HEK293 (cell line): ENCODE measurements at regions not wholly inside any gene's neighbourhood (a gene's known extent, or its start where the extent isn't known, plus 50 kb on each side); places are given as distances from the start of the nearest gene placed in this dataset.

Experiments used
- CTCF ChIA-PET: fragments of 350-600 bp; formaldehyde crosslinking; extraction: SDS; loops from one replicate; lab custom pipeline; 2021; ENCODE audit warnings: antibody characterized with exemption; lab: Yijun Ruan, JAX
- POLR2A ChIA-PET: fragments of 300-600 bp; formaldehyde crosslinking; extraction: SDS; loops from one replicate; lab custom pipeline; 2020; ENCODE audit warnings: antibody characterized with exemption, inconsistent platforms; lab: Yijun Ruan, JAX
- H3K27ac ChIP-seq: fragments of 200-500 bp; sonication (Bioruptor generic); 2 replicates; pipeline ENCODE4 v1.5.1; 2014; ENCODE audit warnings: low read depth, low read length, control low read depth, inconsistent platforms; ENCODE audit errors: extremely low read depth
- H3K36me3 ChIP-seq, 2 experiments: fragments of 200-500 bp in 1 of 2; sonication (Bioruptor generic) in 1 of 2; 1 replicate in 1 of 2; 2 replicates in 1 of 2; pipeline ENCODE4 v1.5.1; 2014 to 2017; ENCODE audit warnings: inconsistent platforms in 2 of 2, low read length in 2 of 2; ENCODE audit not compliant: control insufficient read depth in 2 of 2, insufficient read depth in 1 of 2
- H3K4me1 ChIP-seq: fragments of 200-500 bp; sonication (Bioruptor generic); 2 replicates; pipeline ENCODE4 v1.5.1; 2014; ENCODE audit warnings: mild to moderate bottlenecking, low read length, inconsistent platforms; ENCODE audit not compliant: control insufficient read depth, insufficient read depth
- H3K4me3 ChIP-seq: 2 replicates; pipeline ENCODE4 v1.5.1; 2011; ENCODE audit warnings: low read depth, mild to moderate bottlenecking, control low read depth, low read length, moderate library complexity
- H3K9me3 ChIP-seq: fragments of 200-500 bp; sonication (Bioruptor generic); 2 replicates; pipeline ENCODE4 v1.5.1; 2014; ENCODE audit warnings: low read depth, low read length, inconsistent platforms; ENCODE audit not compliant: control insufficient read depth, insufficient read depth
- EGR2 ChIP-seq: fragments of 450-650 bp; formaldehyde crosslinking; IDR thresholded peaks from 2 replicates; pipeline ENCODE4 v1.5.1; 2016; ENCODE audit warnings: low read depth, missing biosample characterization, missing genetic modification characterization
- HOXC10 ChIP-seq: sonication (generic); formaldehyde crosslinking; IDR thresholded peaks from 2 replicates; pipeline ENCODE4 v1.8.1; 2023; ENCODE audit warnings: mild to moderate bottlenecking, missing genetic modification reagents
- KLF16 ChIP-seq: fragments of 450-650 bp; formaldehyde crosslinking; IDR thresholded peaks from 2 replicates; pipeline ENCODE4 v1.5.1; 2017; ENCODE audit warnings: missing biosample characterization, missing genetic modification characterization
- KLF7 ChIP-seq: fragments of 450-650 bp; formaldehyde crosslinking; IDR thresholded peaks from 2 replicates; pipeline ENCODE4 v1.5.1; 2016; ENCODE audit warnings: missing biosample characterization, missing genetic modification characterization, borderline replicate concordance
- MEIS1 ChIP-seq: sonication (generic); formaldehyde crosslinking; IDR thresholded peaks from 2 replicates; pipeline ENCODE4 v1.8.1; 2022; ENCODE audit warnings: missing genetic modification reagents, mild to moderate bottlenecking, borderline replicate concordance
- MZF1 ChIP-seq: fragments of 450-650 bp; formaldehyde crosslinking; IDR thresholded peaks from 2 replicates; pipeline ENCODE4 v1.5.1; 2017; ENCODE audit warnings: missing biosample characterization, missing genetic modification characterization, borderline replicate concordance
- PRDM1 ChIP-seq: fragments of 450-650 bp; formaldehyde crosslinking; IDR thresholded peaks from 2 replicates; pipeline ENCODE4; 2016; ENCODE audit warnings: missing biosample characterization, missing genetic modification characterization
- ZBTB20 ChIP-seq: fragments of 450-650 bp; formaldehyde crosslinking; IDR thresholded peaks from 2 replicates; pipeline ENCODE4 v1.5.1; 2016; ENCODE audit warnings: missing biosample characterization, missing genetic modification characterization
- ZBTB8A ChIP-seq: fragments of 450-650 bp; formaldehyde crosslinking; IDR thresholded peaks from 2 replicates; pipeline ENCODE4 v1.5.1; 2016; ENCODE audit warnings: missing biosample characterization, missing genetic modification characterization
- ZFHX2 ChIP-seq: fragments of 450-650 bp; formaldehyde crosslinking; conservative IDR thresholded peaks from 2 replicates; pipeline ENCODE4 v1.5.1; 2016; ENCODE audit warnings: missing biosample characterization, missing genetic modification characterization
- ZFP69B ChIP-seq: fragments of 450-650 bp; formaldehyde crosslinking; IDR thresholded peaks from 2 replicates; pipeline ENCODE4 v1.5.1; 2016; ENCODE audit warnings: missing biosample characterization, missing genetic modification characterization
- ZNF146 ChIP-seq: fragments of 450-650 bp; formaldehyde crosslinking; IDR thresholded peaks from 2 replicates; pipeline ENCODE4 v1.5.1; 2016; ENCODE audit warnings: missing biosample characterization, missing genetic modification characterization
- ZNF169 ChIP-seq: fragments of 450-650 bp; formaldehyde crosslinking; IDR thresholded peaks from 2 replicates; pipeline ENCODE4 v1.5.1; 2016; ENCODE audit warnings: missing biosample characterization, missing genetic modification characterization
- ZNF274 ChIP-seq, 2 experiments: fragments of 200-500 bp in 1 of 2; fragments of 450-650 bp in 1 of 2; sonication (Bioruptor generic) in 1 of 2; formaldehyde crosslinking in 1 of 2; IDR thresholded peaks; 2 replicates each; pipeline versions ENCODE4 v1.5.1 to v1.6.1; 2014 to 2016; ENCODE audit warnings: borderline replicate concordance in 1 of 2, inconsistent platforms in 1 of 2, low read length in 1 of 2, missing biosample characterization in 1 of 2, missing genetic modification characterization in 1 of 2
- ZNF423 ChIP-seq: fragments of 450-650 bp; formaldehyde crosslinking; IDR thresholded peaks from 2 replicates; pipeline ENCODE4 v1.5.1; 2016; ENCODE audit warnings: missing biosample characterization, missing genetic modification characterization
- ZNF473 ChIP-seq: fragments of 450-650 bp; formaldehyde crosslinking; IDR thresholded peaks from 2 replicates; pipeline ENCODE4 v1.5.1; 2017; ENCODE audit warnings: missing biosample characterization, missing genetic modification characterization
- ZNF585B ChIP-seq: fragments of 450-650 bp; formaldehyde crosslinking; IDR thresholded peaks from 2 replicates; pipeline ENCODE4 v1.5.1; 2016; ENCODE audit warnings: missing biosample characterization, missing genetic modification characterization
- ZNF596 ChIP-seq: fragments of 450-650 bp; IDR thresholded peaks from 2 replicates; pipeline ENCODE4 v1.5.0; 2018; ENCODE audit warnings: missing biosample characterization, mild to moderate bottlenecking, missing genetic modification characterization, moderate library complexity
- ZNF623 ChIP-seq: fragments of 450-650 bp; formaldehyde crosslinking; IDR thresholded peaks from 2 replicates; pipeline ENCODE4 v1.5.1; 2016; ENCODE audit warnings: missing biosample characterization, missing genetic modification characterization
- ZNF626 ChIP-seq: fragments of 450-650 bp; sonication (Bioruptor Pico); formaldehyde crosslinking; IDR thresholded peaks from 2 replicates; pipeline ENCODE4 v1.5.1; 2018; ENCODE audit warnings: missing biosample characterization, missing genetic modification characterization, inconsistent platforms
- ZNF776 ChIP-seq: fragments of 450-650 bp; formaldehyde crosslinking; IDR thresholded peaks from 2 replicates; pipeline ENCODE4 v1.5.0; 2017; ENCODE audit warnings: missing biosample characterization, missing genetic modification characterization, borderline replicate concordance
- ZNF837 ChIP-seq: fragments of 450-650 bp; formaldehyde crosslinking; IDR thresholded peaks from 2 replicates; pipeline ENCODE4 v1.5.1; 2016; ENCODE audit warnings: missing biosample characterization, missing genetic modification characterization
- ZXDB ChIP-seq: fragments of 450-650 bp; formaldehyde crosslinking; IDR thresholded peaks from 2 replicates; pipeline ENCODE4 v1.5.1; 2016; ENCODE audit warnings: missing biosample characterization, missing genetic modification characterization
- TF ChIP-seq, protein P1 (sequence below): fragments of 450-650 bp; formaldehyde crosslinking; IDR thresholded peaks from 2 replicates; pipeline ENCODE4 v1.5.1; 2016; ENCODE audit warnings: missing biosample characterization, missing genetic modification characterization
- TF ChIP-seq, protein P2 (sequence below): fragments of 450-650 bp; IDR thresholded peaks from 2 replicates; pipeline ENCODE4 v1.5.1; 2018; ENCODE audit warnings: missing biosample characterization, missing genetic modification characterization
- TF ChIP-seq, protein P3 (sequence below): fragments of 450-650 bp; formaldehyde crosslinking; conservative IDR thresholded peaks from 2 replicates; pipeline ENCODE4 v1.5.1; 2016; ENCODE audit warnings: low read depth, missing biosample characterization, missing genetic modification characterization
- TF ChIP-seq, protein P4 (sequence below): fragments of 450-650 bp; formaldehyde crosslinking; IDR thresholded peaks from 2 replicates; pipeline ENCODE4 v1.5.1; 2017; ENCODE audit warnings: missing biosample characterization, missing genetic modification characterization

DNA sequence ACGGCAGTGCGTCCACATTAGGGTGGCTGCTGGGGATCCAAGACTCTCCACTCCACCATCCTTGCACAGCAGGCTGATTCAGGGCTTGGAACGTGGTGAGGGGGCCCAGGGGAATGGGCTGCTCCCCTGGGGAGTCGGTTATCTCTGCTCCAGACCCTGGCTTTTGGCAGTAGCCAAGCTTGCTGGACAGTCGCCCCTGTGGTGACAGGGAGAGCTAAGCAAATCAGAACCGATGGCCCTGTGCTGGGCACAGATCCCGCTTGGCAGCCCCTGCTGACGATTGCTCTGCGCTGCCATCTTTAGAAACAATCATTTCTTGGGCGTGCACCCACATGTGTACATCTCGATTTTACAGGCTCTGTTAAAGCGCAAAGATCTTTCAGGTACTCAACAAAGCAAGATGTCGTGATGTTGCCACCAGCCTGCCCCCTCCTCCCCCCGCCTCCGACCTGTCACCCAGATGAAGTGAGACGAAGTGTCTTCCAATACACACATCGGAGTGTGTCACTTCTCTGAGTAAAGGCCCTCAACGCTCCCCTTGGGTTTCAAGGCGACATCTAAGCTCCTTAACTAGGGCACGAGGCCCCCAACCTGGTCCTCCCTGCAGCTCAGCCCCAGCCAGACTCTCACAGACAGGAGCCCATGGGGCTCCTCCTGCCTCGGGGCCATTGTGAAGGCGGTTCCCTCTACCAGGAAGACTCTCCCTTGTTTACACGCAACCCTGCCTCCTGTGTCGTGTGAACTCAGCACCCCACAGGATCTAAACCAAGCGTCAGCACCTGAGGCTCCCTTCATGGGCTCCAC, 55.6 kb downstream of the PITPNM2 start:
- TF ChIP-seq ZNF623 (tag by site-specific recombination) (no peak), PRDM1 (no peak), MZF1 (tag by site-specific recombination) (no peak), ZNF837 (no peak), ZNF776 (tag by site-specific recombination) (no peak), EGR2 (tag by site-specific recombination) (peak; percentile 58), KLF16 (tag by site-specific recombination) (no peak), ZFP69B (no peak), ZXDB (no peak), HOXC10 (CRISPR knock-in tag) (no peak), ZBTB20 (tag by site-specific recombination) (peak; percentile 63), ZNF596 (no peak), ZNF473 (tag by site-specific recombination) (no peak), ZFHX2 (tag by site-specific recombination) (peak; percentile 11; the same call in 1 of the 2 replicates), ZBTB8A (tag by site-specific recombination) (0 out of 2 replicates have a peak, but pooled peaks have one; percentile 17), ZNF626 (tag by site-specific recombination) (no peak)
- TF ChIP-seq, protein P1, sequence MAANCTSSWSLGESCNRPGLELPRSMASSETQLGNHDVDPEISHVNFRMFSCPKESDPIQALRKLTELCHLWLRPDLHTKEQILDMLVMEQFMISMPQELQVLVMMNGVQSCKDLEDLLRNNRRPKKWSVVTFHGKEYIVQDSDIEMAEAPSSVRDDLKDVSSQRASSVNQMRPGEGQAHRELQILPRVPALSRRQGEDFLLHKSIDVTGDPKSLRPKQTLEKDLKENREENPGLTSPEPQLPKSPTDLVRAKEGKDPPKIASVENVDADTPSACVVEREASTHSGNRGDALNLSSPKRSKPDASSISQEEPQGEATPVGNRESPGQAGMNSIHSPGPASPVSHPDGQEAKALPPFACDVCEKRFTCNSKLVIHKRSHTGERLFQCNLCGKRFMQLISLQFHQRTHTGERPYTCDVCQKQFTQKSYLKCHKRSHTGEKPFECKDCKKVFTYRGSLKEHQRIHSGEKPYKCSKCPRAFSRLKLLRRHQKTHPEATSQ (tag by site-specific recombination), result no peak
- TF ChIP-seq, protein P2, sequence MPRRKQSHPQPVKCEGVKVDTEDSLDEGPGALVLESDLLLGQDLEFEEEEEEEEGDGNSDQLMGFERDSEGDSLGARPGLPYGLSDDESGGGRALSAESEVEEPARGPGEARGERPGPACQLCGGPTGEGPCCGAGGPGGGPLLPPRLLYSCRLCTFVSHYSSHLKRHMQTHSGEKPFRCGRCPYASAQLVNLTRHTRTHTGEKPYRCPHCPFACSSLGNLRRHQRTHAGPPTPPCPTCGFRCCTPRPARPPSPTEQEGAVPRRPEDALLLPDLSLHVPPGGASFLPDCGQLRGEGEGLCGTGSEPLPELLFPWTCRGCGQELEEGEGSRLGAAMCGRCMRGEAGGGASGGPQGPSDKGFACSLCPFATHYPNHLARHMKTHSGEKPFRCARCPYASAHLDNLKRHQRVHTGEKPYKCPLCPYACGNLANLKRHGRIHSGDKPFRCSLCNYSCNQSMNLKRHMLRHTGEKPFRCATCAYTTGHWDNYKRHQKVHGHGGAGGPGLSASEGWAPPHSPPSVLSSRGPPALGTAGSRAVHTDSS, result no peak
- Histone ChIP-seq H3K4me3 (no peak overlapping the region), H3K36me3 (no peaks in the 10 kb centered on the region), H3K27ac (no peak overlapping the region; the same call in 1 of the 2 replicates), H3K9me3 (no peaks in the 10 kb centered on the region), H3K4me1 (peaks cover 11% of the 10 kb centered on the region)
- ChIA-PET POLR2A (interaction anchor here (1.5 kb wide), 1 partner anchor 15 kb away, joined by 3 read pairs; no protein-coding TSS in a partner anchor), CTCF (interaction anchor here (0.6 kb wide), 1 partner anchor 496 kb away, joined by 4 read pairs; no protein-coding TSS in a partner anchor)

DNA sequence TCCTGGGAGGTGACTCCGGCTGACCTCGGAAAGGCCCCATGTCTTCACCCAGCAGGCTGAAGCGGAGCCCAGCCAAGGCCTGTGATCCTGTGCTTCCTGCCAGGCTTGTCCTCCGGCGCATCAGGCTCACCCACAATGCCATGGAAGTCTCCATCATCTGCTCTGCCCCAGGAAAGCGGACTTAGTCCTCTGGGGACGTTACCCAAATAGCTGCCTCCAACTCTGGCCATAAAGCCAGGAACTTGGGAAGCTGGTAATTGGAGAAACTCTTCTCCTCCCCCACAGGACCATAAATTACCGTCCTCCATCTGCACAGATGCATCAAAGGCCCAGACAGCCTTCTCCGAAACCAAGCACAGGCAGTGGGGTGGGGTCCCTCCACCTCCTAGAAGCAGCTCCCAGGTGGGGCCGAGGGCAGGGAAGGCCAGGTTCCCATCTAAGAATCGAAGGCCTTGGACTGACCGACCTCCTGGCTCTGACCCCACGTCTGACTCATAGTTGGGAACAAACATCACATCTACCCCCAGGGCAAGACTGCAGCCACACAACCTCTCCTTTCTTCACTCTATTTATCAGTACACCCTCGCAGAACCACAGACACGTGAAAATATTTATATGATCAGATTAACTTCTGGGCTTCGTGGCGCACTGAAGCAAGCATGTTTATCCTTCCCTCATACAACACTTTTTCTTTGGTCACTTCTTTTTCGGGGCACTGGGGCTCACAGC, 56.4 kb downstream of the PITPNM2 start:
- peaks cover 11% of the 10 kb centered on the region for H3K4me1 ChIP-seq
- H3K36me3 ChIP-seq, result no peaks in the 10 kb centered on the region
- H3K27ac ChIP-seq, result no peak overlapping the region; the same call in 1 of the 2 replicates
- no peak overlapping the region for H3K4me3 ChIP-seq
- H3K9me3 ChIP-seq, result no peaks in the 10 kb centered on the region
- CTCF ChIA-PET, result interaction anchor here (0.7 kb wide), 1 partner anchor 11 kb away, joined by 3 read pairs; no protein-coding TSS in a partner anchor
- POLR2A ChIA-PET, result interaction anchor here (1.5 kb wide), 1 partner anchor 14 kb away, joined by 3 read pairs; no protein-coding TSS in a partner anchor
- TF ChIP-seq ZNF623 (tag by site-specific recombination) (no peak), ZNF169 (tag by site-specific recombination) (no peak), ZNF423 (tag by site-specific recombination) (peak; percentile 58; the same call in 1 of the 2 replicates), ZNF274 (IDR thresholded peaks at IDR 0.05; ENCODE audit: low read length) (no peak), ZNF274 (tag by site-specific recombination; IDR thresholded peaks at IDR 0.05; ENCODE audit: borderline replicate concordance) (no peak), ZNF585B (tag by site-specific recombination) (no peak), ZNF146 (tag by site-specific recombination) (no peak), KLF7 (tag by site-specific recombination) (no peak), MEIS1 (no peak), EGR2 (tag by site-specific recombination) (peak; percentile 59)
- TF ChIP-seq, protein P3, sequence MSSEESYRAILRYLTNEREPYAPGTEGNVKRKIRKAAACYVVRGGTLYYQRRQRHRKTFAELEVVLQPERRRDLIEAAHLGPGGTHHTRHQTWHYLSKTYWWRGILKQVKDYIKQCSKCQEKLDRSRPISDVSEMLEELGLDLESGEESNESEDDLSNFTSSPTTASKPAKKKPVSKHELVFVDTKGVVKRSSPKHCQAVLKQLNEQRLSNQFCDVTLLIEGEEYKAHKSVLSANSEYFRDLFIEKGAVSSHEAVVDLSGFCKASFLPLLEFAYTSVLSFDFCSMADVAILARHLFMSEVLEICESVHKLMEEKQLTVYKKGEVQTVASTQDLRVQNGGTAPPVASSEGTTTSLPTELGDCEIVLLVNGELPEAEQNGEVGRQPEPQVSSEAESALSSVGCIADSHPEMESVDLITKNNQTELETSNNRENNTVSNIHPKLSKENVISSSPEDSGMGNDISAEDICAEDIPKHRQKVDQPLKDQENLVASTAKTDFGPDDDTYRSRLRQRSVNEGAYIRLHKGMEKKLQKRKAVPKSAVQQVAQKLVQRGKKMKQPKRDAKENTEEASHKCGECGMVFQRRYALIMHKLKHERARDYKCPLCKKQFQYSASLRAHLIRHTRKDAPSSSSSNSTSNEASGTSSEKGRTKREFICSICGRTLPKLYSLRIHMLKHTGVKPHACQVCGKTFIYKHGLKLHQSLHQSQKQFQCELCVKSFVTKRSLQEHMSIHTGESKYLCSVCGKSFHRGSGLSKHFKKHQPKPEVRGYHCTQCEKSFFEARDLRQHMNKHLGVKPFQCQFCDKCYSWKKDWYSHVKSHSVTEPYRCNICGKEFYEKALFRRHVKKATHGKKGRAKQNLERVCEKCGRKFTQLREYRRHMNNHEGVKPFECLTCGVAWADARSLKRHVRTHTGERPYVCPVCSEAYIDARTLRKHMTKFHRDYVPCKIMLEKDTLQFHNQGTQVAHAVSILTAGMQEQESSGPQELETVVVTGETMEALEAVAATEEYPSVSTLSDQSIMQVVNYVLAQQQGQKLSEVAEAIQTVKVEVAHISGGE (tag by site-specific recombination), result no peak
- TF ChIP-seq, protein P4, sequence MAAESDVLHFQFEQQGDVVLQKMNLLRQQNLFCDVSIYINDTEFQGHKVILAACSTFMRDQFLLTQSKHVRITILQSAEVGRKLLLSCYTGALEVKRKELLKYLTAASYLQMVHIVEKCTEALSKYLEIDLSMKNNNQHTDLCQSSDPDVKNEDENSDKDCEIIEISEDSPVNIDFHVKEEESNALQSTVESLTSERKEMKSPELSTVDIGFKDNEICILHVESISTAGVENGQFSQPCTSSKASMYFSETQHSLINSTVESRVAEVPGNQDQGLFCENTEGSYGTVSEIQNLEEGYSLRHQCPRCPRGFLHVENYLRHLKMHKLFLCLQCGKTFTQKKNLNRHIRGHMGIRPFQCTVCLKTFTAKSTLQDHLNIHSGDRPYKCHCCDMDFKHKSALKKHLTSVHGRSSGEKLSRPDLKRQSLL, result peak; percentile 93
